ENCODE measurements at regions not wholly inside any gene's neighbourhood (a gene's known extent, or its start where the extent isn't known, plus 50 kb on each side); places are given as distances from the start of the nearest gene placed in this dataset.

DNA sequence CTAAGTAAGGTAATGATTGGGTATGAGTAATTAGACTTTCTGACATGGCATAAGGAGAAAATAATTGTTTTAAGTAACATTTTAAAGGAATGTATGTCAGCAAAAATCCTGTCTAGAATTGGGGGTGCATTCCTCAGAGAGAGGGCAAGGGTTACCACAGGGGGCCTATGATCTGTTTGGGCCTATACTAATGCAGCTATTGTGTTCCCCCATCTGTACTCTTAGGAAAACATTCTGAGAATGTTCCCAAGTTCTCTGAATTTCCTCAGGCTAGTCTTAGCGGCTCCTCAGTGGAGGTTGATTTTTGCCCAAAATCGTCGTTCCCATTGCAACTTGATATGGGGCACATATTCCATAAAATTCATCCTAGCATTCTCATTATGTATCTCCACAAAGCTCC is 1216.4 kb upstream of the GBE1 start:
- H3K4me3 ChIP-seq (ENCODE audit: control insufficient read depth in 2 of 3, extremely low read depth in 1 of 3, insufficient read depth in 2 of 3, low read depth in 1 of 3, low read length in 3 of 3): no peak overlapping the region
- dilution Hi-C loops (cut with MboI; ENCODE audit: extremely low pct_ligation_motif_present, low sequenced_read_pairs): no loop called here
- TF ChIP-seq EZH2 (IDR thresholded peaks at IDR 0.05; ENCODE audit: low read length): no peak
- H2AFZ ChIP-seq (ENCODE audit: control insufficient read depth, low read length): no peak overlapping the region
- no peaks in the 10 kb centered on the region for H3K79me2 ChIP-seq (ENCODE audit: control insufficient read depth, insufficient read depth, low read length)
- H3K27ac ChIP-seq (ENCODE audit: control insufficient read depth, insufficient read depth, low read length): no peak overlapping the region
- H3K9me1 ChIP-seq (ENCODE audit: control insufficient read depth, extremely low read depth, insufficient read depth, low read length): no peaks in the 10 kb centered on the region
- H4K20me1 ChIP-seq (ENCODE audit: control insufficient read depth, extremely low read depth, insufficient read depth, low read length): no peaks in the 10 kb centered on the region
- no peaks in the 10 kb centered on the region for H3K27me3 ChIP-seq (ENCODE audit: control insufficient read depth, extremely low read depth, insufficient read depth, low read length)
- no peaks in the 10 kb centered on the region for H3K36me3 ChIP-seq (ENCODE audit: control insufficient read depth in 2 of 2, extremely low read depth in 1 of 2, insufficient read depth in 2 of 2, low read length in 2 of 2)
- no peak overlapping the region for H3K4me2 ChIP-seq (ENCODE audit: control insufficient read depth, extremely low read depth, insufficient read depth, low read depth, low read length)
- H3K9me3 ChIP-seq (ENCODE audit: control insufficient read depth, low read depth, low read length): no peaks in the 10 kb centered on the region
- H3K9ac ChIP-seq (ENCODE audit: control insufficient read depth, extremely low read depth, insufficient read depth, low read length): no peak overlapping the region
- DNase-seq (ENCODE audit: low read depth, low spot score) (no peak), FAIRE-seq (no peak)
- no peaks in the 10 kb centered on the region for H3K4me1 ChIP-seq (ENCODE audit: control insufficient read depth, extremely low read depth, insufficient read depth, low read length)

DNA sequence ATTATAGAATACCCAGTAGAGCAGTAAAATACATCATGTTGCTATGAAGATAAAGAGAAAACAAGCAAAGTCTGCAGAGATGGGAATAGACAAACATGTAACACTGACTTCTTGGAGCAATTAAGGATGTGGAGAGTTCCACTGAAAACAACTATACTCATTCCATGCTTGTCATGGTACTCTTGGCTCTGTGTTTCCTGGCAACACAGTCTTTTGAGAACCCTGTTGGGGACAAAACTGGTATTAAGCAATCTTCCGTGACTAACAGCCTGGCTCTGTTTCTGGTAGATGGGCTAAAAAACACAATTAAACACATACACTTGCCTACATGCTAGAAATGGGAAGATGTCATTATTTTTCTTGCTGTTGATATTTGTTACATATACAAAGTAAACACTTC is 1212.3 kb upstream of the GBE1 start:
- Histone ChIP-seq H3K9me1 (ENCODE audit: control insufficient read depth, extremely low read depth, insufficient read depth, low read length) (no peaks in the 10 kb centered on the region), H3K4me3 (ENCODE audit: control insufficient read depth in 2 of 3, extremely low read depth in 1 of 3, insufficient read depth in 2 of 3, low read depth in 1 of 3, low read length in 3 of 3) (no peak overlapping the region), H3K4me2 (ENCODE audit: control insufficient read depth, extremely low read depth, insufficient read depth, low read depth, low read length) (no peak overlapping the region), H3K9ac (ENCODE audit: control insufficient read depth, extremely low read depth, insufficient read depth, low read length) (no peak overlapping the region), H3K4me1 (ENCODE audit: control insufficient read depth, extremely low read depth, insufficient read depth, low read length) (no peaks in the 10 kb centered on the region), H3K36me3 (ENCODE audit: control insufficient read depth in 2 of 2, extremely low read depth in 1 of 2, insufficient read depth in 2 of 2, low read length in 2 of 2) (no peaks in the 10 kb centered on the region), H2AFZ (ENCODE audit: control insufficient read depth, low read length) (no peak overlapping the region), H3K79me2 (ENCODE audit: control insufficient read depth, insufficient read depth, low read length) (no peaks in the 10 kb centered on the region), H4K20me1 (ENCODE audit: control insufficient read depth, extremely low read depth, insufficient read depth, low read length) (no peaks in the 10 kb centered on the region), H3K27ac (ENCODE audit: control insufficient read depth, insufficient read depth, low read length) (no peak overlapping the region), H3K27me3 (ENCODE audit: control insufficient read depth, extremely low read depth, insufficient read depth, low read length) (no peaks in the 10 kb centered on the region), H3K9me3 (ENCODE audit: control insufficient read depth, low read depth, low read length) (no peaks in the 10 kb centered on the region)
- FAIRE-seq (no peak), DNase-seq (ENCODE audit: low read depth, low spot score) (no peak)
- TF ChIP-seq, protein P1, sequence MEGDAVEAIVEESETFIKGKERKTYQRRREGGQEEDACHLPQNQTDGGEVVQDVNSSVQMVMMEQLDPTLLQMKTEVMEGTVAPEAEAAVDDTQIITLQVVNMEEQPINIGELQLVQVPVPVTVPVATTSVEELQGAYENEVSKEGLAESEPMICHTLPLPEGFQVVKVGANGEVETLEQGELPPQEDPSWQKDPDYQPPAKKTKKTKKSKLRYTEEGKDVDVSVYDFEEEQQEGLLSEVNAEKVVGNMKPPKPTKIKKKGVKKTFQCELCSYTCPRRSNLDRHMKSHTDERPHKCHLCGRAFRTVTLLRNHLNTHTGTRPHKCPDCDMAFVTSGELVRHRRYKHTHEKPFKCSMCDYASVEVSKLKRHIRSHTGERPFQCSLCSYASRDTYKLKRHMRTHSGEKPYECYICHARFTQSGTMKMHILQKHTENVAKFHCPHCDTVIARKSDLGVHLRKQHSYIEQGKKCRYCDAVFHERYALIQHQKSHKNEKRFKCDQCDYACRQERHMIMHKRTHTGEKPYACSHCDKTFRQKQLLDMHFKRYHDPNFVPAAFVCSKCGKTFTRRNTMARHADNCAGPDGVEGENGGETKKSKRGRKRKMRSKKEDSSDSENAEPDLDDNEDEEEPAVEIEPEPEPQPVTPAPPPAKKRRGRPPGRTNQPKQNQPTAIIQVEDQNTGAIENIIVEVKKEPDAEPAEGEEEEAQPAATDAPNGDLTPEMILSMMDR (optimal IDR thresholded peaks at IDR 0.05 in 1 of 3, IDR thresholded peaks at IDR 0.05 in 1 of 3, conservative IDR thresholded peaks at IDR 0.05 in 1 of 3; ENCODE audit: extremely low read depth in 1 of 3, insufficient read depth in 2 of 3, low read length in 3 of 3): no peak
- no peak for TF ChIP-seq EZH2 (IDR thresholded peaks at IDR 0.05; ENCODE audit: low read length)
- dilution Hi-C loops (cut with MboI; ENCODE audit: extremely low pct_ligation_motif_present, low sequenced_read_pairs): no loop called here

DNA sequence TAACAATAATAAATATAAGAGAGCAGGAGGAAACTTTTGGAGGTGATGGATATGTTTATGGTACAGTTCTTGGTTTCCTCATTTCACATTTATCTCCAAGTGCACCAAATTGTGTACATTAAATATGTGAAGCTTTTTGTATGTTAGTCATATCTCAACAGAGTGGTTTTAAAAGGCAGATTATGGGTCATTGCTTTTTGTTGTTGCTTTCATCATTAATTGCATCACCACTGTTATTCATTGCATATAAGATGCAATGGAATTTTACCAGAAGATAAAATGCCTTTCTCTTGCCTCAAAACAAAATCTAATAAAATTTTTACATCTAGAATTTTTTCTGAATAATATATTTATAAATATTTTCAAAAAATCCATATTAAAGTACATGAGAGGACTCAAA is 1198.9 kb upstream of the GBE1 start:
- Histone ChIP-seq H3K4me3 (ENCODE audit: control insufficient read depth in 2 of 3, extremely low read depth in 1 of 3, insufficient read depth in 2 of 3, low read depth in 1 of 3, low read length in 3 of 3) (no peak overlapping the region), H3K9ac (ENCODE audit: control insufficient read depth, extremely low read depth, insufficient read depth, low read length) (no peak overlapping the region), H4K20me1 (ENCODE audit: control insufficient read depth, extremely low read depth, insufficient read depth, low read length) (no peaks in the 10 kb centered on the region), H3K9me3 (ENCODE audit: control insufficient read depth, low read depth, low read length) (no peaks in the 10 kb centered on the region), H3K27me3 (ENCODE audit: control insufficient read depth, extremely low read depth, insufficient read depth, low read length) (no peaks in the 10 kb centered on the region), H3K4me2 (ENCODE audit: control insufficient read depth, extremely low read depth, insufficient read depth, low read depth, low read length) (no peak overlapping the region), H3K36me3 (ENCODE audit: control insufficient read depth in 2 of 2, extremely low read depth in 1 of 2, insufficient read depth in 2 of 2, low read length in 2 of 2) (no peaks in the 10 kb centered on the region), H3K4me1 (ENCODE audit: control insufficient read depth, extremely low read depth, insufficient read depth, low read length) (no peaks in the 10 kb centered on the region), H3K9me1 (ENCODE audit: control insufficient read depth, extremely low read depth, insufficient read depth, low read length) (no peaks in the 10 kb centered on the region), H3K27ac (ENCODE audit: control insufficient read depth, insufficient read depth, low read length) (no peak overlapping the region), H2AFZ (ENCODE audit: control insufficient read depth, low read length) (no peak overlapping the region), H3K79me2 (ENCODE audit: control insufficient read depth, insufficient read depth, low read length) (no peaks in the 10 kb centered on the region)
- DNase-seq (ENCODE audit: low read depth, low spot score) (no peak), FAIRE-seq (no peak)
- no peak for TF ChIP-seq EZH2 (IDR thresholded peaks at IDR 0.05; ENCODE audit: low read length)
- TF ChIP-seq, protein P1 (optimal IDR thresholded peaks at IDR 0.05 in 1 of 3, IDR thresholded peaks at IDR 0.05 in 1 of 3, conservative IDR thresholded peaks at IDR 0.05 in 1 of 3; ENCODE audit: extremely low read depth in 1 of 3, insufficient read depth in 2 of 3, low read length in 3 of 3): no peak
- dilution Hi-C loops (cut with MboI; ENCODE audit: extremely low pct_ligation_motif_present, low sequenced_read_pairs): no loop called here

Data from keratinocyte (primary cell).